ENCODE measurements at regions not wholly inside any gene's neighbourhood (a gene's known extent, or its start where the extent isn't known, plus 50 kb on each side); places are given as distances from the start of the nearest gene placed in this dataset.

GRCh38 chr2:228465408-228465807, 283.9 kb upstream of the SPHKAP start:
- no peak for DNase-seq
- Mint-ChIP-seq H3K36me3 (ENCODE audit: low read depth) (peaks cover 6% of the 10 kb centered on the region; the same call in 1 of the 2 replicates), H3K4me3 (no peak overlapping the region), H3K4me1 (ENCODE audit: low read depth) (no peaks in the 10 kb centered on the region), H3K9me3 (no peaks in the 10 kb centered on the region), H3K27me3 (ENCODE audit: insufficient read depth) (no peaks in the 10 kb centered on the region), H3K27ac (no peak overlapping the region)
- TF ChIP-seq, protein P1, sequence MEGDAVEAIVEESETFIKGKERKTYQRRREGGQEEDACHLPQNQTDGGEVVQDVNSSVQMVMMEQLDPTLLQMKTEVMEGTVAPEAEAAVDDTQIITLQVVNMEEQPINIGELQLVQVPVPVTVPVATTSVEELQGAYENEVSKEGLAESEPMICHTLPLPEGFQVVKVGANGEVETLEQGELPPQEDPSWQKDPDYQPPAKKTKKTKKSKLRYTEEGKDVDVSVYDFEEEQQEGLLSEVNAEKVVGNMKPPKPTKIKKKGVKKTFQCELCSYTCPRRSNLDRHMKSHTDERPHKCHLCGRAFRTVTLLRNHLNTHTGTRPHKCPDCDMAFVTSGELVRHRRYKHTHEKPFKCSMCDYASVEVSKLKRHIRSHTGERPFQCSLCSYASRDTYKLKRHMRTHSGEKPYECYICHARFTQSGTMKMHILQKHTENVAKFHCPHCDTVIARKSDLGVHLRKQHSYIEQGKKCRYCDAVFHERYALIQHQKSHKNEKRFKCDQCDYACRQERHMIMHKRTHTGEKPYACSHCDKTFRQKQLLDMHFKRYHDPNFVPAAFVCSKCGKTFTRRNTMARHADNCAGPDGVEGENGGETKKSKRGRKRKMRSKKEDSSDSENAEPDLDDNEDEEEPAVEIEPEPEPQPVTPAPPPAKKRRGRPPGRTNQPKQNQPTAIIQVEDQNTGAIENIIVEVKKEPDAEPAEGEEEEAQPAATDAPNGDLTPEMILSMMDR (IDR thresholded peaks at IDR 0.05): no peak

- DNase-seq: no peak
- Mint-ChIP-seq H3K4me3 (no peak overlapping the region), H3K27ac (no peak overlapping the region), H3K4me1 (ENCODE audit: low read depth) (no peaks in the 10 kb centered on the region), H3K9me3 (peaks cover 34% of the 10 kb centered on the region), H3K36me3 (ENCODE audit: low read depth) (peaks cover 21% of the 10 kb centered on the region), H3K27me3 (ENCODE audit: insufficient read depth) (peaks cover 2% of the 10 kb centered on the region; the same call in 1 of the 2 replicates)
- TF ChIP-seq, protein P1 (IDR thresholded peaks at IDR 0.05): no peak
These were observed 276.9 kb upstream of the SPHKAP start for GRCh38 chr2:228458364-228458763.

- Mint-ChIP-seq H3K36me3 (ENCODE audit: low read depth) (no peaks in the 10 kb centered on the region), H3K9me3 (no peaks in the 10 kb centered on the region), H3K27ac (no peak overlapping the region), H3K4me1 (ENCODE audit: low read depth) (peaks cover 9% of the 10 kb centered on the region; the same call in 1 of the 2 replicates), H3K4me3 (no peak overlapping the region), H3K27me3 (ENCODE audit: insufficient read depth) (peaks cover 3% of the 10 kb centered on the region)
- DNase-seq: peak; percentile 1
- TF ChIP-seq, protein P1 (IDR thresholded peaks at IDR 0.05): no peak
These were observed 265.9 kb upstream of the SPHKAP start for GRCh38 chr2:228447266-228447915.

DNA sequence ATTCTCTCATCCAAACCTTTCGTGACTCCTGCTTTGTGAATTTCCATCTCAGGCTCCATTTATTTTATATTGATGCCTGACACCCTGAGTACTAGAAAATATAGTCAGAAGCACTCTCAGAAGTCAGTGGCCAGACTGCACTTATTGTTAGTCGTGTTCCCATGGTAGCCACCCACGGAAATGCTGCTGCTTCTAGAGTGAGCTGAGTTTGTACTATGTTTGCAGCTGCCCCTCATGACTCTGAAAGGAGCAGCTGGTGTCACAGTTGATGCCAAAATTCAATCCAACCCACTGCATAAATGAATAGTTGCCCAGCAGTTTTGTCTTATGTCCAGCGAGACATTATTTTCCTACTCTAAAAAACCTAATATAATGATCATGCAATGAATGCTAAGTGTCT, 265.2 kb upstream of the SPHKAP start:
- Mint-ChIP-seq H3K27ac (no peak overlapping the region), H3K27me3 (ENCODE audit: insufficient read depth) (peaks cover 3% of the 10 kb centered on the region), H3K4me1 (ENCODE audit: low read depth) (peaks cover 9% of the 10 kb centered on the region; the same call in 1 of the 2 replicates), H3K4me3 (no peak overlapping the region), H3K9me3 (no peaks in the 10 kb centered on the region), H3K36me3 (ENCODE audit: low read depth) (no peaks in the 10 kb centered on the region)
- TF ChIP-seq, protein P1 (IDR thresholded peaks at IDR 0.05): no peak
- DNase-seq: no peak

GRCh38 chr2:228444161-228444560, 262.7 kb upstream of the SPHKAP start:
- H3K4me1 Mint-ChIP-seq (ENCODE audit: low read depth): peaks cover 9% of the 10 kb centered on the region; the same call in 1 of the 2 replicates
- H3K4me3 Mint-ChIP-seq: no peak overlapping the region
- H3K27me3 Mint-ChIP-seq (ENCODE audit: insufficient read depth): peaks cover 1% of the 10 kb centered on the region
- H3K9me3 Mint-ChIP-seq: no peaks in the 10 kb centered on the region
- H3K36me3 Mint-ChIP-seq (ENCODE audit: low read depth): no peaks in the 10 kb centered on the region
- TF ChIP-seq, protein P1 (IDR thresholded peaks at IDR 0.05): no peak
- H3K27ac Mint-ChIP-seq: no peak overlapping the region
- DNase-seq: no peak
